ENCODE measurements at regions not wholly inside any gene's neighbourhood (a gene's known extent, or its start where the extent isn't known, plus 50 kb on each side); places are given as distances from the start of the nearest gene placed in this dataset.

DNA sequence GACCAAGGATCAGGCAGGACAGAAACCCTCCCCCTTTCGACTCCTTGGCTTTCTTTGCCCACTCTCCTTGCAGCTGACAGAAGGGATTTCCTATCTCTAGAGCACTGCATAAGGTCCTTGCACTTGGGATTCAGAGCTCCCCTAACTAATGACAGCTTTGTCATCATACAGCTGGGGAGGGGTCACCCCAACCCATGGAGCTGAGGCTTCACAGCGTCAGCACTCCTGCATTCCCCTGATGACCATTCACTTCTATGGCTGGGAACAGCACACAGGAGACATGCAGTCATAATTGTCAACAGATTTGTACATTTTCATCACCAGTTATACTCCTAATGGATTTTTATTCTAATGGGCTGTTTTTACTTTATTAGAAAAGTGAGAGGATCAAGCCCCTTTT is 161.7 kb upstream of the C1orf87 start:
- TF ChIP-seq, protein P1, sequence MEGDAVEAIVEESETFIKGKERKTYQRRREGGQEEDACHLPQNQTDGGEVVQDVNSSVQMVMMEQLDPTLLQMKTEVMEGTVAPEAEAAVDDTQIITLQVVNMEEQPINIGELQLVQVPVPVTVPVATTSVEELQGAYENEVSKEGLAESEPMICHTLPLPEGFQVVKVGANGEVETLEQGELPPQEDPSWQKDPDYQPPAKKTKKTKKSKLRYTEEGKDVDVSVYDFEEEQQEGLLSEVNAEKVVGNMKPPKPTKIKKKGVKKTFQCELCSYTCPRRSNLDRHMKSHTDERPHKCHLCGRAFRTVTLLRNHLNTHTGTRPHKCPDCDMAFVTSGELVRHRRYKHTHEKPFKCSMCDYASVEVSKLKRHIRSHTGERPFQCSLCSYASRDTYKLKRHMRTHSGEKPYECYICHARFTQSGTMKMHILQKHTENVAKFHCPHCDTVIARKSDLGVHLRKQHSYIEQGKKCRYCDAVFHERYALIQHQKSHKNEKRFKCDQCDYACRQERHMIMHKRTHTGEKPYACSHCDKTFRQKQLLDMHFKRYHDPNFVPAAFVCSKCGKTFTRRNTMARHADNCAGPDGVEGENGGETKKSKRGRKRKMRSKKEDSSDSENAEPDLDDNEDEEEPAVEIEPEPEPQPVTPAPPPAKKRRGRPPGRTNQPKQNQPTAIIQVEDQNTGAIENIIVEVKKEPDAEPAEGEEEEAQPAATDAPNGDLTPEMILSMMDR (IDR thresholded peaks at IDR 0.05) = no peak
- TF ChIP-seq POLR2A (IDR thresholded peaks at IDR 0.05) = no peak

All from thyroid gland (tissue), 4 donors.